Tibial nerve (tissue), 4 donors: ENCODE measurements at regions not wholly inside any gene's neighbourhood (a gene's known extent, or its start where the extent isn't known, plus 50 kb on each side); places are given as distances from the start of the nearest gene placed in this dataset.
"Not testable (repeated sequence)": the region's sequence is repeated elsewhere in the genome, so short reads cannot be mapped to it uniquely, and the experiment has no call there.

Source experiments
- EP300 ChIP-seq, 2 donors: sonication (generic); formaldehyde crosslinking; IDR thresholded peaks; one replicate each; pipeline ENCODE4 v1.6.1; 2017; ENCODE audit warnings: antibody characterized with exemption in 2 of 2, mild to moderate bottlenecking in 1 of 2
- POLR2A ChIP-seq, 2 donors: fragments of 450-650 bp; IDR thresholded peaks; one replicate each; pipeline ENCODE4 v1.6.1; 2017; ENCODE audit warnings: antibody characterized with exemption in 2 of 2, mild to moderate bottlenecking in 2 of 2, moderate library complexity in 2 of 2
- TF ChIP-seq, protein P1 (sequence below), 5 experiments: fragments of 200-600 bp in 3 of 5; fragments of 450-650 bp in 2 of 5; sonication (generic) in 3 of 5; IDR thresholded peaks; one replicate each; pipeline ENCODE4 v1.5.1; 2016 to 2019; ENCODE audit warnings: antibody characterized with exemption in 5 of 5, mild to moderate bottlenecking in 3 of 5, moderate library complexity in 2 of 5

DNA sequence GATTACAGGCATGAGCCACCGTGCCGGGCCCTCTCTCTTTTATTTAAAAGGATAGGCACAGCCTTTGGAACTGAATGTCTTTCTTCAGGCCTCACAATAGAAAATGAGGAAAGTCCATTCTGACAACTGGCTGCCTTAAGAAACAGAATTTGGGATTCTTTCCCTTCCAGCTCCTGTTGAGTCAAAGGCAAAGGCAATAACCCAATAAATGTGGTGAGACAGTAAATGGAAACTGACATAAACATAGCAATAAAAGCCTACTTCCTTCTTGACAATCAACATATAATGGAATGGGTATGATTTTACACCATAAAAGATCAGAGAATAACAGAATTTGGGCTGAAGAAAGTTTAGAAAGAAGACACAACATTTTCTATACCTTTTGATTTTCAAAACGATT, 52.7 kb upstream of the SRRM3 start:
- TF ChIP-seq, protein P1, sequence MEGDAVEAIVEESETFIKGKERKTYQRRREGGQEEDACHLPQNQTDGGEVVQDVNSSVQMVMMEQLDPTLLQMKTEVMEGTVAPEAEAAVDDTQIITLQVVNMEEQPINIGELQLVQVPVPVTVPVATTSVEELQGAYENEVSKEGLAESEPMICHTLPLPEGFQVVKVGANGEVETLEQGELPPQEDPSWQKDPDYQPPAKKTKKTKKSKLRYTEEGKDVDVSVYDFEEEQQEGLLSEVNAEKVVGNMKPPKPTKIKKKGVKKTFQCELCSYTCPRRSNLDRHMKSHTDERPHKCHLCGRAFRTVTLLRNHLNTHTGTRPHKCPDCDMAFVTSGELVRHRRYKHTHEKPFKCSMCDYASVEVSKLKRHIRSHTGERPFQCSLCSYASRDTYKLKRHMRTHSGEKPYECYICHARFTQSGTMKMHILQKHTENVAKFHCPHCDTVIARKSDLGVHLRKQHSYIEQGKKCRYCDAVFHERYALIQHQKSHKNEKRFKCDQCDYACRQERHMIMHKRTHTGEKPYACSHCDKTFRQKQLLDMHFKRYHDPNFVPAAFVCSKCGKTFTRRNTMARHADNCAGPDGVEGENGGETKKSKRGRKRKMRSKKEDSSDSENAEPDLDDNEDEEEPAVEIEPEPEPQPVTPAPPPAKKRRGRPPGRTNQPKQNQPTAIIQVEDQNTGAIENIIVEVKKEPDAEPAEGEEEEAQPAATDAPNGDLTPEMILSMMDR (IDR thresholded peaks at IDR 0.05), result not testable (repeated sequence)
- TF ChIP-seq POLR2A, EP300 (IDR thresholded peaks at IDR 0.05): not testable (repeated sequence)
